Astrocyte of the spinal cord (primary cell): ENCODE measurements at regions not wholly inside any gene's neighbourhood (a gene's known extent, or its start where the extent isn't known, plus 50 kb on each side); places are given as distances from the start of the nearest gene placed in this dataset.
"Not testable (repeated sequence)": the region's sequence is repeated elsewhere in the genome, so short reads cannot be mapped to it uniquely, and the experiment has no call there.

ENCODE experiments used
- DNase-seq: peaks from one replicate; pipeline ENCODE4 v3.0.0; 2011; ENCODE audit warnings: low read depth, low spot score
- H3K4me3 ChIP-seq: 2 replicates; pipeline ENCODE4 v1.5.1; 2011; ENCODE audit warnings: low read depth, mild to moderate bottlenecking, low read length, moderate library complexity
- CTCF ChIP-seq: IDR thresholded peaks from 2 replicates; pipeline ENCODE4 v1.5.1; 2012; ENCODE audit warnings: low read depth, mild to moderate bottlenecking, low read length, inconsistent platforms
- in situ Hi-C: cut with HindIII; loops from 2 replicates; pipeline ENCODE4 v1.10.0; 2017; ENCODE audit warnings: low sequenced_read_pairs

GRCh38 chr21:28172376-28172775, 820.3 kb downstream of the LTN1 start:
- TF ChIP-seq CTCF = no peak
- H3K4me3 ChIP-seq = no peak overlapping the region
- in situ Hi-C loops = no loop called here
- DNase-seq = no peak

GRCh38 chr21:28167366-28167765, 825.3 kb downstream of the LTN1 start:
- DNase-seq = no peak
- in situ Hi-C loops = no loop called here
- no peak for TF ChIP-seq CTCF
- H3K4me3 ChIP-seq = no peak overlapping the region

- in situ Hi-C loops, H3K4me3 ChIP-seq, DNase-seq: not testable (repeated sequence)
Observed at GRCh38 chr21:28164519-28164918, 828.2 kb downstream of the LTN1 start.

- in situ Hi-C loops, H3K4me3 ChIP-seq, DNase-seq: not testable (repeated sequence)
Observed at GRCh38 chr21:28162052-28162451, 830.6 kb downstream of the LTN1 start.

- no peak for DNase-seq
- no peak for TF ChIP-seq CTCF
Observed at GRCh38 chr21:28160378-28160777, 832.3 kb downstream of the LTN1 start.

GRCh38 chr21:28159396-28159795, 833.3 kb downstream of the LTN1 start:
- TF ChIP-seq CTCF = no peak
- in situ Hi-C loops = no loop called here
- no peak overlapping the region for H3K4me3 ChIP-seq
- DNase-seq = no peak

More at GRCh38 chr21:28160378-28160777, 832.3 kb downstream of the LTN1 start:
- in situ Hi-C loops = no loop called here
- no peak overlapping the region for H3K4me3 ChIP-seq

- no peak for TF ChIP-seq CTCF
- in situ Hi-C loops = no loop called here
- no peak overlapping the region for H3K4me3 ChIP-seq
- DNase-seq = no peak
Observed at GRCh38 chr21:28156590-28156989, 836.1 kb downstream of the LTN1 start.

- H3K4me3 ChIP-seq = no peak overlapping the region
- peak; percentile 30 for DNase-seq
- in situ Hi-C loops = no loop called here
- TF ChIP-seq CTCF = no peak
Observed at GRCh38 chr21:28154121-28154520, 838.6 kb downstream of the LTN1 start.
